ENCODE measurements at regions not wholly inside any gene's neighbourhood (a gene's known extent, or its start where the extent isn't known, plus 50 kb on each side); places are given as distances from the start of the nearest gene placed in this dataset.

DNA sequence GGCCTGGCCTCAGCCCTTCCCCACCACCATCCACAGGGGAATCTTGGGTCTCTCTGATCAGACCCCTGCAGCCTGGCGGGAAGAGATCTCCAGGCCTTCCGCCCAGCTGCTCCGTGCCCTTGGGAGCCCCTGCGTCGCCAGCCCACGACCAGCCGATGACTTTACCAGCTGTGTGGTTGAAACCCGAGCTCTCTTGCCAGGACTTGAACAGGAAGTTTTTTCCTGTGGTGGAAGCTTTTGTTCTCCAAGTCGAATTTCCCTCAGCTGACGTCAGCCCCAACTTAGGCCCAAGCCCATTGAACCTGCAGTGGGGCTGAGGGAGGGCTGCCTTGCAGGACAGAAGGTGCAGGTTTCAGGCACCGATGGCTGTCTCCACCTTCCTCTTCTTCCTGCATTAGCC lies 51.7 kb upstream of the SMAD3 start:
- dilution Hi-C loops (cut with MboI; ENCODE audit: extremely low pct_ligation_motif_present, low sequenced_read_pairs), result no loop called here
- H4K20me1 ChIP-seq (ENCODE audit: control insufficient read depth, extremely low read depth, insufficient read depth, low read length), result no peaks in the 10 kb centered on the region
- H3K4me1 ChIP-seq (ENCODE audit: control insufficient read depth, extremely low read depth, insufficient read depth, low read length), result peaks cover 7% of the 10 kb centered on the region
- H3K27me3 ChIP-seq (ENCODE audit: control insufficient read depth, extremely low read depth, insufficient read depth, low read length), result no peaks in the 10 kb centered on the region
- no peak overlapping the region for H3K4me2 ChIP-seq (ENCODE audit: control insufficient read depth, extremely low read depth, insufficient read depth, low read depth, low read length)
- no peak overlapping the region for H3K9ac ChIP-seq (ENCODE audit: control insufficient read depth, extremely low read depth, insufficient read depth, low read length)
- no peaks in the 10 kb centered on the region for H3K9me3 ChIP-seq (ENCODE audit: control insufficient read depth, low read depth, low read length)
- H2AFZ ChIP-seq (ENCODE audit: control insufficient read depth, low read length), result no peak overlapping the region
- TF ChIP-seq CTCF (optimal IDR thresholded peaks at IDR 0.05 in 1 of 3, IDR thresholded peaks at IDR 0.05 in 1 of 3, conservative IDR thresholded peaks at IDR 0.05 in 1 of 3; ENCODE audit: extremely low read depth in 1 of 3, insufficient read depth in 2 of 3, low read length in 3 of 3) (no peak), EZH2 (IDR thresholded peaks at IDR 0.05; ENCODE audit: low read length) (no peak)
- DNase-seq (ENCODE audit: low read depth, low spot score) (no peak), FAIRE-seq (peak; percentile 57)
- no peaks in the 10 kb centered on the region for H3K9me1 ChIP-seq (ENCODE audit: control insufficient read depth, extremely low read depth, insufficient read depth, low read length)
- H3K36me3 ChIP-seq (ENCODE audit: control insufficient read depth in 2 of 2, extremely low read depth in 1 of 2, insufficient read depth in 2 of 2, low read length in 2 of 2), result no peaks in the 10 kb centered on the region
- H3K4me3 ChIP-seq (ENCODE audit: control insufficient read depth in 2 of 3, extremely low read depth in 1 of 3, insufficient read depth in 2 of 3, low read depth in 1 of 3, low read length in 3 of 3), result no peak overlapping the region
- no peaks in the 10 kb centered on the region for H3K79me2 ChIP-seq (ENCODE audit: control insufficient read depth, insufficient read depth, low read length)
- peak overlapping the region; percentile 2 for H3K27ac ChIP-seq (ENCODE audit: control insufficient read depth, insufficient read depth, low read length)

Small RNA genes lying in the stretch of these regions (small RNA-seq; reads per million reads assigned to genes)
- gene HMGN2P47 (ENCODE audit: insufficient read length in 3 of 3, low read depth in 3 of 3, low replicate concordance in 1 of 3), result 0 reads per million in 3 experiments
